GM23338 (cell line): ENCODE measurements at regions not wholly inside any gene's neighbourhood (a gene's known extent, or its start where the extent isn't known, plus 50 kb on each side); places are given as distances from the start of the nearest gene placed in this dataset.

Source experiments
- ATAC-seq: fragments of 200-7000 bp; cut with Tn5 transposase; 3 replicates; pipeline ENCODE4 v1.9.1; 2020
- DNase-seq: peaks from one replicate; pipeline ENCODE4 v3.0.0-alpha.2; 2015; ENCODE audit warnings: low spot score
- H2AFZ ChIP-seq: fragments of 200-600 bp; sonication (generic); 2 replicates; pipeline ENCODE4 v1.8.0; 2016; ENCODE audit warnings: antibody characterized with exemption, mild to moderate bottlenecking, moderate library complexity
- H3F3A ChIP-seq: fragments of 200-600 bp; sonication (generic); replicated peaks from 2 replicates; pipeline ENCODE4 v1.8.0; 2017; ENCODE audit warnings: antibody characterized with exemption, mixed run types, low read depth
- H3K27ac ChIP-seq: fragments of 200-600 bp; sonication (generic); 2 replicates; pipeline ENCODE4 v1.6.1; 2016; ENCODE audit warnings: low read depth
- H3K27me3 ChIP-seq: fragments of 200-600 bp; sonication (generic); 2 replicates; pipeline ENCODE4 v1.8.0; 2016; ENCODE audit warnings: mild to moderate bottlenecking, mixed run types, moderate library complexity; ENCODE audit not compliant: insufficient read depth
- H3K36me3 ChIP-seq: fragments of 200-600 bp; sonication (generic); 2 replicates; pipeline ENCODE4 v1.8.0; 2016; ENCODE audit warnings: mild to moderate bottlenecking; ENCODE audit not compliant: insufficient read depth
- H3K4me1 ChIP-seq: fragments of 200-600 bp; sonication (generic); 2 replicates; pipeline ENCODE4 v1.8.0; 2016; ENCODE audit warnings: mild to moderate bottlenecking, moderate library complexity; ENCODE audit not compliant: insufficient read depth
- H3K4me2 ChIP-seq: fragments of 200-600 bp; sonication (generic); 2 replicates; pipeline ENCODE4 v1.7.1; 2017; ENCODE audit warnings: mixed run types
- H3K4me3 ChIP-seq: fragments of 200-600 bp; sonication (generic); 2 replicates; pipeline ENCODE4 v1.6.1; 2016; ENCODE audit warnings: mixed run types
- H3K79me2 ChIP-seq: fragments of 200-600 bp; sonication (generic); replicated peaks from 2 replicates; pipeline ENCODE4 v1.8.0; 2017; ENCODE audit warnings: mild to moderate bottlenecking; ENCODE audit not compliant: insufficient read depth
- H3K9me2 ChIP-seq: fragments of 200-600 bp; sonication (generic); 2 replicates; pipeline ENCODE4 v1.8.0; 2017; ENCODE audit not compliant: insufficient read depth
- H4K20me1 ChIP-seq: fragments of 200-600 bp; sonication (generic); replicated peaks from 2 replicates; pipeline ENCODE4 v1.8.0; 2017; ENCODE audit warnings: mild to moderate bottlenecking; ENCODE audit not compliant: insufficient read depth
- H3K27ac Mint-ChIP-seq: 2 replicates; pipeline ENCODE4 v1.8.0; 2020; ENCODE audit warnings: inconsistent platforms, mild to moderate bottlenecking, moderate library complexity, mixed read lengths
- H3K27me3 Mint-ChIP-seq: 3 replicates; pipeline ENCODE4 v1.8.0; 2022; ENCODE audit warnings: low read depth, mild to moderate bottlenecking, moderate library complexity, mixed read lengths, inconsistent platforms; ENCODE audit not compliant: insufficient read depth, poor library complexity
- H3K36me3 Mint-ChIP-seq: 3 replicates; pipeline ENCODE4 v1.8.0; 2021; ENCODE audit warnings: low read depth, mild to moderate bottlenecking, inconsistent platforms, moderate library complexity, mixed read lengths
- H3K4me1 Mint-ChIP-seq: 3 replicates; pipeline ENCODE4 v1.8.0; 2020; ENCODE audit warnings: mild to moderate bottlenecking, inconsistent platforms, mixed read lengths
- H3K4me3 Mint-ChIP-seq: 3 replicates; pipeline ENCODE4 v1.8.0; 2021; ENCODE audit warnings: moderate library complexity, mild to moderate bottlenecking, inconsistent platforms, mixed read lengths
- H3K9me3 Mint-ChIP-seq: 3 replicates; pipeline ENCODE4 v1.8.0; 2020; ENCODE audit warnings: moderate library complexity, mild to moderate bottlenecking, inconsistent platforms, mixed read lengths
- CREB1 ChIP-seq: fragments of 250-450 bp; sonication (Bioruptor Pico); IDR thresholded peaks from 2 replicates; pipeline ENCODE4 v1.5.0; 2020; ENCODE audit warnings: low read depth, mild to moderate bottlenecking, moderate library complexity
- CTCF ChIP-seq, 2 experiments: fragments of 200-600 bp in 1 of 2; sonication (generic) in 1 of 2; conservative IDR thresholded peaks; 2 replicates each; pipeline versions ENCODE4 v1.5.1 to v1.6.1; 2016 to 2017; ENCODE audit warnings: antibody characterized with exemption in 2 of 2, low read depth in 2 of 2, mild to moderate bottlenecking in 2 of 2, moderate library complexity in 1 of 2
- EZH2 ChIP-seq: fragments of 200-600 bp; sonication (generic); IDR thresholded peaks from one replicate; pipeline ENCODE4 v1.8.0; 2017; ENCODE audit warnings: antibody characterized with exemption, mild to moderate bottlenecking, low read depth; ENCODE audit not compliant: unreplicated experiment
- POLR2AphosphoS5 ChIP-seq: IDR thresholded peaks from 2 replicates; pipeline ENCODE4 v1.6.1; 2016; ENCODE audit warnings: antibody characterized with exemption, low read depth
- STAT1 ChIP-seq: IDR thresholded peaks from one replicate; pipeline ENCODE4 v1.6.1; 2016; ENCODE audit warnings: antibody characterized with exemption; ENCODE audit not compliant: unreplicated experiment
- ZNF114 ChIP-seq: fragments of 250-450 bp; sonication (Bioruptor Pico); IDR thresholded peaks from 2 replicates; pipeline ENCODE4 v1.5.0; 2020; ENCODE audit warnings: mild to moderate bottlenecking, moderate library complexity
- ZNF462 ChIP-seq: fragments of 250-450 bp; sonication (Bioruptor Pico); IDR thresholded peaks from 2 replicates; pipeline ENCODE4 v1.5.0; 2020; ENCODE audit warnings: mild to moderate bottlenecking, moderate library complexity

DNA sequence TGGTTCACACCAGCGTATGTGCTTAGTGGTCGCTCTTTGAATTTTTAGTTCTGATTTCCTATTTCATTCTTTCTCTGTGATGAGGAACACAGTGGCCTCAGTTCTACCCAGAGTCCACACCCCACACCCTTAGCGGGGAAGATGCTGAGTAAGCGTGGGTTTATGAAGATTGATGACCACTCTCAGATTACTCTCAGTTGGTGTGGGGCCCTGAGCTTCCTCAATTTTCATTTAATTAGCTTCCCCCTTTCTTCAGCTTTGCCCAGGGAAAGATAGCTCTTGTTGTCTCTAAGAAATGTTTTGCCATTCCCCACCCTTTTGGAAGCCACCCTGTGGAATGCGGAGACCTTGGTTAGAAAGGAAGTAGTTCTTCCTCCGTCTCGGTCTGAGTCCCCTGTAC, 299.9 kb upstream of the PROX1 start (continued):
- TF ChIP-seq ZNF462 (CRISPR knock-in tag) (no peak), ZNF114 (CRISPR knock-in tag) (no peak)

GRCh38 chr1:213688655-213689054, 299.1 kb upstream of the PROX1 start:
- H3K27me3 ChIP-seq: no peaks in the 10 kb centered on the region
- no peak overlapping the region for H3K4me2 ChIP-seq
- no peaks in the 10 kb centered on the region for H3K79me2 ChIP-seq
- H3K9me3 Mint-ChIP-seq: no peaks in the 10 kb centered on the region
- ATAC-seq (no peak), DNase-seq (no peak)
- H3K4me3 Mint-ChIP-seq: no peak overlapping the region
- no peak overlapping the region for H2AFZ ChIP-seq
- H3K4me1 Mint-ChIP-seq: peaks cover 12% of the 10 kb centered on the region
- no peaks in the 10 kb centered on the region for H3F3A ChIP-seq
- H3K27ac ChIP-seq: no peak overlapping the region
- H3K4me3 ChIP-seq: no peak overlapping the region
- no peaks in the 10 kb centered on the region for H3K36me3 ChIP-seq
- no peaks in the 10 kb centered on the region for H3K36me3 Mint-ChIP-seq
- no peaks in the 10 kb centered on the region for H3K4me1 ChIP-seq
- peaks cover 15% of the 10 kb centered on the region; the same call in 1 of the 2 replicates for H3K9me2 ChIP-seq
- H3K27me3 Mint-ChIP-seq: no peaks in the 10 kb centered on the region
- no peak overlapping the region for H3K27ac Mint-ChIP-seq
- no peaks in the 10 kb centered on the region for H4K20me1 ChIP-seq
- TF ChIP-seq STAT1 (no peak), POLR2AphosphoS5 (no peak), CTCF (conservative IDR thresholded peaks at IDR 0.05; ENCODE audit: low read depth in 2 of 2) (no peak), EZH2 (no peak), ZNF462 (CRISPR knock-in tag) (no peak), CREB1 (no peak)
